ENCODE measurements at regions not wholly inside any gene's neighbourhood (a gene's known extent, or its start where the extent isn't known, plus 50 kb on each side); places are given as distances from the start of the nearest gene placed in this dataset.
A peak's percentile ranks its signal among the peaks of the same experiment; 100 is the strongest.

- H3K4me3 ChIP-seq, result no peak overlapping the region
- no peaks in the 10 kb centered on the region for H3K9me3 ChIP-seq
- no peaks in the 10 kb centered on the region for H3K27me3 ChIP-seq
- intact Hi-C loops (cut with DNase I; ENCODE audit: low total_unique reads) (no loop called here), in situ Hi-C loops (cut with MboI; ENCODE audit: low pct_ligation_motif_present in 1 of 4, low pct_unique_long_range_greater_than_20kb in 1 of 4, low sequenced_read_pairs in 3 of 4) (no loop called here)
- no peaks in the 10 kb centered on the region for H3K36me3 ChIP-seq
- TF ChIP-seq POLR2A (IDR thresholded peaks at IDR 0.05) (no peak), POLR2AphosphoS5 (IDR thresholded peaks at IDR 0.05) (no peak), EP300 (IDR thresholded peaks at IDR 0.05; ENCODE audit: low read depth) (no peak), CTCF (IDR thresholded peaks at IDR 0.05) (no peak)
- 57 to 64% methylated on average over 2 of the region's 2 CpGs for WGBS, 2 donors (ENCODE audit: low coverage in 1 of 2)
- H3K4me1 ChIP-seq, result peaks cover 15 to 41% (median 18%) of the 10 kb centered on the region in 4 donors
- DNase-seq, result no peak
- peak overlapping the region; percentile 7 to 77 (median 56) for H3K27ac ChIP-seq
These were observed 81.9 kb upstream of the PICALM start for GRCh38 chr11:86150847-86151173.

- Histone ChIP-seq H3K36me3 (no peaks in the 10 kb centered on the region), H3K27ac (no peak overlapping the region), H3K9me3 (no peaks in the 10 kb centered on the region), H3K27me3 (no peaks in the 10 kb centered on the region), H3K4me1 (peaks cover 15 to 46% (median 18%) of the 10 kb centered on the region in 4 donors), H3K4me3 (no peak overlapping the region)
- intact Hi-C loops (cut with DNase I; ENCODE audit: low total_unique reads) (no loop called here), in situ Hi-C loops (cut with MboI; ENCODE audit: low pct_ligation_motif_present in 1 of 4, low pct_unique_long_range_greater_than_20kb in 1 of 4, low sequenced_read_pairs in 3 of 4) (no loop called here)
- 60 to 67% methylated on average over 2 of the region's 2 CpGs for WGBS, 2 donors (ENCODE audit: low coverage in 1 of 2)
- no peak for TF ChIP-seq CTCF (IDR thresholded peaks at IDR 0.05)
- no peak for TF ChIP-seq POLR2AphosphoS5 (IDR thresholded peaks at IDR 0.05)
- no peak for TF ChIP-seq EP300 (IDR thresholded peaks at IDR 0.05; ENCODE audit: low read depth)
- TF ChIP-seq POLR2A (IDR thresholded peaks at IDR 0.05), result no peak
- no peak for DNase-seq
These were observed 80.9 kb upstream of the PICALM start for GRCh38 chr11:86149792-86150191.

- no peaks in the 10 kb centered on the region for H3K27me3 ChIP-seq
- H3K36me3 ChIP-seq, result no peaks in the 10 kb centered on the region
- peaks cover 15 to 39% (median 18%) of the 10 kb centered on the region in 4 donors for H3K4me1 ChIP-seq
- intact Hi-C loops (cut with DNase I; ENCODE audit: low total_unique reads) (no loop called here), in situ Hi-C loops (cut with MboI; ENCODE audit: low pct_ligation_motif_present in 1 of 4, low pct_unique_long_range_greater_than_20kb in 1 of 4, low sequenced_read_pairs in 3 of 4) (no loop called here)
- no peak for DNase-seq
- WGBS, 2 donors (ENCODE audit: low coverage in 1 of 2), result 90 to 96% methylated on average over 1 to 3 of the region's 3 CpGs
- H3K9me3 ChIP-seq, result no peaks in the 10 kb centered on the region
- H3K4me3 ChIP-seq, result no peak overlapping the region
- no peak for TF ChIP-seq EP300 (IDR thresholded peaks at IDR 0.05; ENCODE audit: low read depth)
- no peak overlapping the region for H3K27ac ChIP-seq
These were observed 79.5 kb upstream of the PICALM start for GRCh38 chr11:86148345-86148747.

GRCh38 chr11:86147004-86147403 lies 78.1 kb upstream of the PICALM start:
- DNase-seq, result no peak
- 90% methylated on average over 3 of the region's 3 CpGs; no CpG with 5 or more reads in 1 of the 2 donors for WGBS, 2 donors (ENCODE audit: low coverage in 1 of 2)
- no peak overlapping the region for H3K4me3 ChIP-seq
- intact Hi-C loops (cut with DNase I; ENCODE audit: low total_unique reads), result no loop called here
- H3K9me3 ChIP-seq, result no peaks in the 10 kb centered on the region
- H3K27ac ChIP-seq, result no peak overlapping the region
- in situ Hi-C loops (cut with MboI; ENCODE audit: low pct_ligation_motif_present in 1 of 4, low pct_unique_long_range_greater_than_20kb in 1 of 4, low sequenced_read_pairs in 3 of 4), result no loop called here
- no peaks in the 10 kb centered on the region for H3K27me3 ChIP-seq
- no peaks in the 10 kb centered on the region for H3K36me3 ChIP-seq
- no peak for TF ChIP-seq POLR2AphosphoS5 (IDR thresholded peaks at IDR 0.05)
- no peak for TF ChIP-seq CTCF (IDR thresholded peaks at IDR 0.05)
- TF ChIP-seq EP300 (IDR thresholded peaks at IDR 0.05; ENCODE audit: low read depth), result no peak
- no peak for TF ChIP-seq POLR2A (IDR thresholded peaks at IDR 0.05)
- H3K4me1 ChIP-seq, result peaks cover 11 to 26% (median 16%) of the 10 kb centered on the region in 4 donors

DNA sequence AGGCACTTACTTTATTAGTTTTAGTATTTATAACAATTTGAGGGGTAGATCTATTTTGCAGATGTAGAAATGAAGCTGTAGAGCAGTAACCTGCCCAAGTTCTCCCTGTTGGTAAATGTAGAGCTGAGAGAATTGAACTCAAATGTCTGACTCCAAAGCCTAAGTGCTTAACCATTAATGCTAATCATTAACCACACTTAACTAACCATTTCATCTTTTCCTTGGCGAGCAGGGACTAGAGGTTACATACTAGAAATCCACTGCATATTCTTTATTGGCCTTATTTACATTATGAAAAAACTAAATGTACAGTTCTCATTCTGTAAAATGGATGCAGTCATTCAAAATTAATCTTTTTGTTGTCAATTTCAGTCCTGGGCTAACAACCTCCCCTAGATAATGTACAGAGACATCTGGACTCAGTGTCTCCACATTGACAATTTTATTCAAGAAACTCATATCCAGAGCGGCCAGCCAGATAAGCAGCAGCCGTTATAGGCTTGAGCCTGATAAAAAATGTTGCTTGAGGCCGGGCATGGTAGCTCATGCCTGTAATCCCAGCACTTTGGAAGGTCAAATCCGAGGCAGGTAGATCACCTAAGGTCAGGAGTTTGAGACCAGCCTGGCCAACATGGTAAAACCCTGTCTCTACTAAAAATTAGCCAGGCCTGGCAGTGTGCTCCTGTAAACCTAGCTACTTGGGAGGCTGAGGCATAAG lies 76.7 kb upstream of the PICALM start:
- Histone ChIP-seq H3K4me1 (peaks cover 0 to 12% (median 2%) of the 10 kb centered on the region in 4 donors), H3K36me3 (no peaks in the 10 kb centered on the region), H3K9me3 (no peaks in the 10 kb centered on the region), H3K4me3 (no peak overlapping the region), H3K27me3 (no peaks in the 10 kb centered on the region), H3K27ac (no peak overlapping the region)
- 75 to 90% methylated on average over 3 to 5 of the region's 5 CpGs for WGBS, 2 donors (ENCODE audit: low coverage in 1 of 2)
- intact Hi-C loops (cut with DNase I; ENCODE audit: low total_unique reads) (no loop called here), in situ Hi-C loops (cut with MboI; ENCODE audit: low pct_ligation_motif_present in 1 of 4, low pct_unique_long_range_greater_than_20kb in 1 of 4, low sequenced_read_pairs in 3 of 4) (no loop called here)
- no peak for DNase-seq
- no peak for TF ChIP-seq EP300 (IDR thresholded peaks at IDR 0.05; ENCODE audit: low read depth)
- TF ChIP-seq POLR2A (IDR thresholded peaks at IDR 0.05), result no peak
- TF ChIP-seq POLR2AphosphoS5 (IDR thresholded peaks at IDR 0.05), result no peak
- no peak for TF ChIP-seq CTCF (IDR thresholded peaks at IDR 0.05)

Data from transverse colon (tissue), 4 donors.